Sigmoid colon (tissue), 6 donors: ENCODE measurements at regions not wholly inside any gene's neighbourhood (a gene's known extent, or its start where the extent isn't known, plus 50 kb on each side); places are given as distances from the start of the nearest gene placed in this dataset.

Source experiments
- DNase-seq: peaks from one replicate; pipeline ENCODE4 v3.0.0-alpha.2; 2019
- H3K27ac ChIP-seq, 4 donors: fragments of 200-600 bp; sonication (generic); one replicate each; pipeline ENCODE4 v1.5.1; 2016 to 2019; ENCODE audit warnings: mild to moderate bottlenecking in 1 of 4
- H3K27me3 ChIP-seq, 3 donors: fragments of 200-600 bp; sonication (generic); one replicate each; pipeline ENCODE4 v1.5.1; 2019; ENCODE audit warnings: mild to moderate bottlenecking in 1 of 3
- H3K36me3 ChIP-seq, 4 donors: fragments of 200-600 bp; sonication (generic); one replicate each; pipeline ENCODE4 v1.5.1; 2016 to 2019
- H3K4me1 ChIP-seq, 4 donors: fragments of 200-600 bp; sonication (generic); one replicate each; pipeline ENCODE4 v1.5.1; 2017 to 2019
- H3K4me3 ChIP-seq, 4 donors: fragments of 200-600 bp; sonication (generic); one replicate each; pipeline ENCODE4 v1.5.1; 2017 to 2019; ENCODE audit warnings: mild to moderate bottlenecking in 2 of 4, moderate library complexity in 1 of 4
- H3K9me3 ChIP-seq, 4 donors: fragments of 200-600 bp in 3 of 4; sonication (generic) in 3 of 4; one replicate each; pipeline versions ENCODE4 v1.5.1 to v1.6.1; 2013 to 2019
- CTCF ChIP-seq, 4 experiments: fragments of 450-650 bp in 3 of 4; fragments of 200-600 bp in 1 of 4; IDR thresholded peaks; one replicate each; pipeline ENCODE4 v1.5.1; 2016 to 2019; ENCODE audit warnings: antibody characterized with exemption in 4 of 4, mild to moderate bottlenecking in 3 of 4, moderate library complexity in 2 of 4
- EP300 ChIP-seq, 4 donors: sonication (generic); formaldehyde crosslinking; IDR thresholded peaks; one replicate each; pipeline ENCODE4 v1.6.1; 2017; ENCODE audit warnings: antibody characterized with exemption in 4 of 4
- POLR2A ChIP-seq, 2 donors: fragments of 450-650 bp; IDR thresholded peaks; one replicate each; pipeline ENCODE4 v1.6.1; 2016; ENCODE audit warnings: antibody characterized with exemption in 2 of 2, mild to moderate bottlenecking in 2 of 2, moderate library complexity in 2 of 2
- POLR2AphosphoS5 ChIP-seq, 4 donors: sonication (generic); formaldehyde crosslinking; IDR thresholded peaks; one replicate each; pipeline ENCODE4 v1.6.1; 2017; ENCODE audit warnings: antibody characterized with exemption in 4 of 4
- WGBS, 2 donors: extraction: QIAGEN DNeasy Blood & Tissue Kit; methylation state at CpG; one replicate each; pipeline ENCODE4 v1.1.7; 2013; 5-methylcytosine and 5-hydroxymethylcytosine counted together
- intact Hi-C: fragments of 100-400 bp; cut with DNase I; formaldehyde crosslinking; loops from one replicate; pipeline ENCODE4 v1.15.1; 2023
- donor health status: healthy with polysubstance abuse.
- donor health status: healthy.

- H3K9me3 ChIP-seq, result no peaks in the 10 kb centered on the region
- no peak for DNase-seq
- H3K36me3 ChIP-seq, result no peaks in the 10 kb centered on the region
- H3K27ac ChIP-seq, result no peak overlapping the region
- H3K27me3 ChIP-seq, result no peaks in the 10 kb centered on the region
- WGBS, 2 donors, result 94 to 95% methylated on average over 6 of the region's 6 CpGs
- H3K4me3 ChIP-seq, result no peak overlapping the region
- intact Hi-C loops, result no loop called here
- no peak for TF ChIP-seq EP300 (IDR thresholded peaks at IDR 0.05)
- TF ChIP-seq CTCF (IDR thresholded peaks at IDR 0.05), result no peak
- TF ChIP-seq POLR2AphosphoS5 (IDR thresholded peaks at IDR 0.05), result no peak
- TF ChIP-seq POLR2A (IDR thresholded peaks at IDR 0.05), result no peak
- H3K4me1 ChIP-seq, result no peaks in the 10 kb centered on the region
These were observed 200.2 kb downstream of the KATNAL1 start for GRCh38 chr13:30107121-30107520.

GRCh38 chr13:30105381-30105780, 202.0 kb downstream of the KATNAL1 start:
- H3K4me3 ChIP-seq, result no peak overlapping the region
- intact Hi-C loops, result no loop called here
- 80 to 91% methylated on average over 8 of the region's 8 CpGs for WGBS, 2 donors
- TF ChIP-seq CTCF (IDR thresholded peaks at IDR 0.05) (no peak), POLR2AphosphoS5 (IDR thresholded peaks at IDR 0.05) (no peak), POLR2A (IDR thresholded peaks at IDR 0.05) (no peak), EP300 (IDR thresholded peaks at IDR 0.05) (no peak)
- no peaks in the 10 kb centered on the region for H3K4me1 ChIP-seq
- no peaks in the 10 kb centered on the region for H3K27me3 ChIP-seq
- no peak overlapping the region for H3K27ac ChIP-seq
- H3K36me3 ChIP-seq, result no peaks in the 10 kb centered on the region
- no peaks in the 10 kb centered on the region for H3K9me3 ChIP-seq
- DNase-seq, result no peak

- DNase-seq, result no peak
- Histone ChIP-seq H3K27ac (no peak overlapping the region), H3K9me3 (no peaks in the 10 kb centered on the region), H3K4me3 (no peak overlapping the region), H3K36me3 (no peaks in the 10 kb centered on the region), H3K27me3 (no peaks in the 10 kb centered on the region), H3K4me1 (no peaks in the 10 kb centered on the region)
- 77 to 94% methylated on average over 5 of the region's 5 CpGs for WGBS, 2 donors
- TF ChIP-seq EP300 (IDR thresholded peaks at IDR 0.05), result no peak
- TF ChIP-seq POLR2A (IDR thresholded peaks at IDR 0.05), result no peak
- no peak for TF ChIP-seq CTCF (IDR thresholded peaks at IDR 0.05)
- TF ChIP-seq POLR2AphosphoS5 (IDR thresholded peaks at IDR 0.05), result no peak
- intact Hi-C loops, result no loop called here
These were observed 204.1 kb downstream of the KATNAL1 start for GRCh38 chr13:30103161-30103840.

- no peaks in the 10 kb centered on the region for H3K36me3 ChIP-seq
- H3K27ac ChIP-seq, result no peak overlapping the region
- no peak overlapping the region for H3K4me3 ChIP-seq
- no peaks in the 10 kb centered on the region for H3K27me3 ChIP-seq
- no peaks in the 10 kb centered on the region for H3K9me3 ChIP-seq
- DNase-seq, result no peak
- intact Hi-C loops, result no loop called here
- no peaks in the 10 kb centered on the region for H3K4me1 ChIP-seq
- no peak for TF ChIP-seq CTCF (IDR thresholded peaks at IDR 0.05)
- WGBS, 2 donors, result 75 to 84% methylated on average over 4 of the region's 4 CpGs
These were observed 207.1 kb downstream of the KATNAL1 start for GRCh38 chr13:30100226-30100625.

GRCh38 chr13:30097701-30098100, 209.7 kb downstream of the KATNAL1 start:
- intact Hi-C loops, result no loop called here
- TF ChIP-seq POLR2AphosphoS5 (IDR thresholded peaks at IDR 0.05) (no peak), POLR2A (IDR thresholded peaks at IDR 0.05) (no peak), EP300 (IDR thresholded peaks at IDR 0.05) (no peak), CTCF (IDR thresholded peaks at IDR 0.05) (no peak)
- H3K4me3 ChIP-seq, result no peak overlapping the region
- H3K27me3 ChIP-seq, result no peaks in the 10 kb centered on the region
- 73 to 91% methylated on average over 5 of the region's 5 CpGs for WGBS, 2 donors
- DNase-seq, result no peak
- H3K27ac ChIP-seq, result no peak overlapping the region
- no peaks in the 10 kb centered on the region for H3K9me3 ChIP-seq
- no peaks in the 10 kb centered on the region for H3K36me3 ChIP-seq
- no peaks in the 10 kb centered on the region for H3K4me1 ChIP-seq
